HG02981 (cell line): ENCODE measurements at regions not wholly inside any gene's neighbourhood (a gene's known extent, or its start where the extent isn't known, plus 50 kb on each side); places are given as distances from the start of the nearest gene placed in this dataset.

ENCODE experiments used
- ATAC-seq: cut with Tn5 transposase; IDR thresholded peaks from one replicate; pipeline ENCODE4 v1.9.1; 2021; ENCODE audit warnings: mild to moderate bottlenecking, moderate library complexity; ENCODE audit not compliant: unreplicated experiment

DNA sequence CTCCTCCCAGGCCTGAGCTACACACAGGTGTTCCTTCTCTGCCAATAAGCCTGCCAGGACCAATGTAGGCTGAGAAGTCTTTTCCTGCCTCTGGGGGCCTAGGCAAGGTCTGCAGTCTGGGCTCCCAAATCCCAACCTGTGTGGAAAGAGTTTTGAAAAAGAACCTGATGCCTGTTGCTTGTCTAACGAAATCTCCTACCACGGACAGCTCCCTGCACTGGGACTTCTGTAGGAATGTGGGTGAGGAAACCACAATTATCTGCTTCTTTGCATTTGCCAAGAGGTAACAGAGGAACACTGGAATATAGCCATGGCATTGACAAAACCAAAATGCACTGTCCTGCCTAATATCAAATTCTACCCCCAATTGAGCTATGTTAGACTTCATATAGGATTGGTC lies 877.0 kb upstream of the TMEM132C start:
- no peak for ATAC-seq

GRCh38 chr12:127393465-127393864 lies 873.5 kb upstream of the TMEM132C start:
- ATAC-seq = no peak

DNA sequence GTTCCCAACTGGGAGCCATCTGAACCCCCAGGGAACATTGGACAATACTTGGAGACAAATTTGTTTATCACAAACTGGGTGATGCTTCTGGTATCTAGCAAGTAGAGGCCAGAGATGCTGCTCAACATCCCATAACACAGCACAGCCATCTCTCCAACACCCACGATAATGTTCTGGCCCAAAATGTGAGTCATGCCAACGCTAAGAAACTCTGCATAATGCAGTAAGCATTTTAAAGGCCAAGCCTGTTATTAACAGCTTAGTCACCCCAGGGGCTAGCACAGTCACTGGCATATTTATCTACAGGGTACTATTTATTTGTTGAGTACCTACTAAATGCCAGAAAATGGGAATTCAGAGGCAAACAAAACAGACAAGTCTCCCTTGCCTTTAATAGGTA lies 873.1 kb upstream of the TMEM132C start:
- ATAC-seq = no peak

DNA sequence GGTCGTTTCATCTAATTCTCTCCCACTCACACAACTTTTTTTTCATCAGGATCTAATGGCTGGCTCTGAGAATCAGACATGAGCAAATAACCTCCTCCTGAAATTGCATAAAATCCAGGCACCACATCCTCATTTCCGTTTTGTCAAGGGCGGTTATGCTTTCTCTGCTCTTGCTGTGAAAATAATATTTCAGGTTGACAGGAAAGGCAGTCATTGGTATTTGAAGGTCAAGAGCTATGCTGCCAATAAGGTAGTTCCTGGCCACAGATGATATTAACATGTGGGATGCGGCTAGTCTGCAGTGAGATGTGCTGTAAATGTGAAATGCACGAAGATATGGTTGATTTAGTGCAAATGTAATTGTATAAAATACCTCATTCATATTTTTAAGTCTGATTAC lies 870.2 kb upstream of the TMEM132C start:
- ATAC-seq = no peak

DNA sequence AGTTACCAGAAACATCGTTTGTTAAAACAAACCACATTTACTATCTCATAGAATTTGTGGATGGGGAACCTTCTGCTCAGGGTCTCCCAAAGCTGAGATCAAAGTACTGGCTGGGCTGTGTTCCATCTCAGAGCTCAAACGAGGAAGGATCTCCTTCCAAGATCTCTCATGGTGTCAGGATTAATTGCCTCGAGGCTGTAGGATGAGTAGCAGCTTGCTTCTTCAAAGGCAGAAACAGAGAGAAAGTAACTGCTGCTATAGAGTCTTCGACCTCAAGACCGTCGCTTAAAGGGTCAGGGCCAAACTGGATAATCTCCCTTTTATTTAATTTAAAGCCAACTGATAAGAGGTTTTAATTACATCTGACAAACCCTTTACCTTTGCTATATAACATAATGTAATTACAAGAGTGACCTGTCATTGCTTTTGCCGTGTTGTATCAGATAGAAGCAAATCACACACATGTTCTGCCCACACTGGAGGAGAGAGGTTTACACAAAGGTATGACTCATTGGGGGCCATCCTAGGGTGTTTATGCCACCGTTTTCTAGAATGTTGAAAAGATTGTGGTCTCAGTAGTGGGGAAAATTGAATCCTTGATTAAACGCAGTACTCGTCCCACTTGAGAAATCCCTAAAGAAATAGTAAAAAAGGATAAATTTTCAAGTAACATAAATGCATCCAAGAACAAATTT lies 868.8 kb upstream of the TMEM132C start:
- ATAC-seq = no peak

GRCh38 chr12:127399451-127399850 lies 867.5 kb upstream of the TMEM132C start:
- no peak for ATAC-seq

DNA sequence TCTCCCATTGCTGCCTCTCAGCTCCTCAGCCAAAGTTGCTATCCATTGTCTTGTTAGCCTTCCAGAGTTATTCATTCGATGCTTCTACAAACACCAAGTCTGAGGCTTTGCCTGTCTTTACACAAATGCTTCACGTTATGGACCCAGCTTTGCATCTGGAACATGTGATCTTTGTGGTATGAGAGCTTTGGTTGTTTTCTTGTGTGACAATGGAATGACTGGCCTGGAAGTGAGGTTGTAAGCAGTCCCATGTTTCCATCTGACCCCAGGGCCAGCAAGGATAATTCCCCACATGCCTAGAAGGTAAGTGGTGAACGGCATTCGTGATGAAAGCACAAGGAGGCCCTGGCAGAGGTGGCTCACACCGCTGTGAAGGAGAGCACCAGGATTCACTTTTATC lies 866.7 kb upstream of the TMEM132C start:
- no peak for ATAC-seq

- no peak for ATAC-seq
Observed at GRCh38 chr12:127401005-127401404, 866.0 kb upstream of the TMEM132C start.

GRCh38 chr12:127401536-127401935 lies 865.4 kb upstream of the TMEM132C start:
- ATAC-seq = no peak

DNA sequence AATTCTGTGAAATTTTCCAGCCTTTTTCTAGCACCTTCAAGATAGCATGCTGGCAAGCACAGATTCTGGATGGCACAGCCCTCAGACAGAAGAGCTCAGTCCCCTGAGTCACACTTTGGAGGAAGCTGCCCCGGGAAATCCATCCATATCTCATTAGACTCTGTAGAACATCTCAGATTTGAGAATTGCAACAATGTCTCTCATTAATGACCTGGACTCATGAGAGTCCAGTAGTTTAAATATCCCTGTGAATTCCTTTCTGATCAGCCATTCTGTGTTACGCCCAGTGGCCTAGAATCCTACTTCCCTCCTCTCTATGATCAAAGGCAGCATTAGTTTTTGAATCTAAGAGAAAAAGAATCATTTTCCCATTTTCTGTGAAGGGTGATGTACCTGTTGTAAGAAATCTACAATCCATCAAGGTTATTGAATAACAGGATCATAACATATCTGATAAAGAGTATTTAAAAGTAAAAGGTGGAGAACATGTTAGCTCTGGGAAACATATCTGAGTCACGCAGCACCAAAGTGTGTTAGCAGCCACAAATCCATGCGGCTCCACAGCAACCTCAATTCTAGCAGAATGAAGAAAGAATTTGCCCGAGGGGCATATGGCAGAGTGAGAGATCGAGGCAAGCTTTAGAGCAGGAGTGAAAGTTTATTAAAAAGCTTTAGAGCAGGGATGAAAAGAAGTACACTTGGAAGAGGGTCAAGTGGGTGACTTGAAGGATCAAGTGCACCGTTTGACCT lies 855.6 kb upstream of the TMEM132C start:
- no peak for ATAC-seq

DNA sequence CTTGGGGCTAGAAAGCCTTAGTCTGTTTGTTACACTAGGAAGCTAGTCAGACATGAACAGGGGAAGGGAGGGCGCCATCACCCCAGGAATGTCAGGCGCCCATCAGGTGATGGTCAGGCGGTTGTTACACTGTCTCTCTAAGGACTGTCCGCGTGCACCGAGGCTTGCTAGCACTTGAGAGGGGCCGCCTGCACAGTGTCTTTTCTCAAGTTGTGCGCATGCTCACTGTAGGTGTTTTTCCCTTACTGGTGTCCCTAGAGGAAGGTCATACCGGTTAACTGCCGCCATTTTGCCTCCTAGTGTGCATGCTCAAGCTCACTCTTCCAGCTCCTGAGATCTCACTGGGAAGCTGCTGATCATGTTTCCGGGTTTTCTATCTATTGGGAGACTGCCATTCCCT lies 855.0 kb upstream of the TMEM132C start:
- ATAC-seq = no peak

DNA sequence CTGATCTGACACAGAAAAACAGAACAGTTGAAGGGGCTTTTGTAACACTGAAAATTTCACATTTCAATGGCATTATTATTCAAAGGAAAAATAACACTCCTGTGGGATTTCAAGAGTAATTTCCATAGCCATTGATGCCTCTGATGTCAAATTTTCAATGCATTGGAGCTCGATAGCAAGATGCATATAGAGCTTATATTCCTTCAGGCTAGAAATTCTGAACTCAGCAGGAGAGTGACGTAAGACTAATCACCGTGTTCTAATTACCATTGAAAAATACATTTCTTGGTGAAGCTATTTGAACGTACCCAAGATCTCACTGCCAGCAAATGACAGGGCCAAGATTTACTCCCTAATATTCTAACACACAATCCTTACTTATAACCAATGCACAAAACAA lies 854.1 kb upstream of the TMEM132C start:
- ATAC-seq = no peak

DNA sequence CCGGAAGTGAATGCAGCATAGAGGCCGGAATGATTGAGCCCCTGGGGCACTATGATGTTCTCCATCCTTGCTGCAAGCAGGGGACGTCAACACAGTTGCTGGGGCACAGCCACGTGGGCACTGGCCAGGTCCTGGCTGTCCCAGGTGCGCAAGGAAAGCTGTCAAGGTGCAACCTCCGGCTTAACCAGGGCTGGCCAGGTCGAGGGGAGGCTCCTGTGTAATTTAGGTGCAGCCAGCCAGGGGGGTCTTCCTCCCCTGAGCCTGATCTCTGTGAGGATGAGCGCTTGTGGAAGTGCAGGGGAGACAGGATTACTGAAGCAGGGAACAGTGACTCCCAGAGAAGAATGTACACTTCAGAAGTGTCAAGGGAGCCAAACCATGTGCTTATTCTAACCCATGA lies 852.8 kb upstream of the TMEM132C start:
- ATAC-seq = no peak

DNA sequence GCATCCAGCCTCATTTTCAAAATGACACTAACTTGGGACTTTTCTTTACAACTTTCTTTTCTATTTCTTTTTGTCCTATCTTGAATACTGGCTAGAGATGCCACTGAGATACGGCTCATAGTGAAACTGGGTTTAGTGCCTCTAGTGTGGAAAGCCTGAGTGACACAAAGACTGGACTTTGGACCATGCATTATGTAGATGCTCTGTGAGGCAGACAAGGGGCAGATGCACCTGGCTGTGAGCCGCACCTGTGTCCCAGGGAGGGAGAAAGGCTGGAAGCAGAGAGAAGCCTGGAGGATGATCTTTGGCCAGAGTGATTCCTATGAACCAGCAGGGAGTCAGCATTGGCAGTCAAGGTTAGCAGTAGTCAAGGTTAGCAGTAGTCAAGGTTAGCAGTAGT lies 852.3 kb upstream of the TMEM132C start:
- ATAC-seq = no peak

GRCh38 chr12:127416796-127417195 lies 850.2 kb upstream of the TMEM132C start:
- no peak for ATAC-seq

- no peak for ATAC-seq
Observed at GRCh38 chr12:127419111-127419510, 847.9 kb upstream of the TMEM132C start.

GRCh38 chr12:127421614-127422013 lies 845.4 kb upstream of the TMEM132C start:
- no peak for ATAC-seq

GRCh38 chr12:127422935-127423566 lies 843.9 kb upstream of the TMEM132C start:
- no peak for ATAC-seq

DNA sequence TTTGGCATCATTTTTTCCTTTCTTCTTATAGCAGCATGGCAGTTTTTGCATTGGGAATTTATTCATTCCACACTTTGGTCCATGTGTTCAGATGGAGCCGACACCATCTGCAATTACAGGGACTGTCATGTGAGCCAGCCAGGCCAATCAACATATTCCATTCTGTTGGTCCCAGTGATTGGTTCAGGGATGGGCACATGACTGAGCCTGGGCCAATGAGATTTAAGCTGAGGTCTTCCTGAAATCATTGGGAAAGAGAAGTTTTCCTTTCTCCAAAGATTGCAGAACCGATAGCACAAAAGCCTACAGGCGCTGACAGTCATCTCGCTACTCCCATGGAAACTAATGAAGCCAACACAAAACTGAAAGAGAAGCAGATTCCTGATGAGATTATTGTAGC lies 841.5 kb upstream of the TMEM132C start:
- ATAC-seq = no peak

- ATAC-seq = no peak
Observed at GRCh38 chr12:127428420-127428819, 838.5 kb upstream of the TMEM132C start.

DNA sequence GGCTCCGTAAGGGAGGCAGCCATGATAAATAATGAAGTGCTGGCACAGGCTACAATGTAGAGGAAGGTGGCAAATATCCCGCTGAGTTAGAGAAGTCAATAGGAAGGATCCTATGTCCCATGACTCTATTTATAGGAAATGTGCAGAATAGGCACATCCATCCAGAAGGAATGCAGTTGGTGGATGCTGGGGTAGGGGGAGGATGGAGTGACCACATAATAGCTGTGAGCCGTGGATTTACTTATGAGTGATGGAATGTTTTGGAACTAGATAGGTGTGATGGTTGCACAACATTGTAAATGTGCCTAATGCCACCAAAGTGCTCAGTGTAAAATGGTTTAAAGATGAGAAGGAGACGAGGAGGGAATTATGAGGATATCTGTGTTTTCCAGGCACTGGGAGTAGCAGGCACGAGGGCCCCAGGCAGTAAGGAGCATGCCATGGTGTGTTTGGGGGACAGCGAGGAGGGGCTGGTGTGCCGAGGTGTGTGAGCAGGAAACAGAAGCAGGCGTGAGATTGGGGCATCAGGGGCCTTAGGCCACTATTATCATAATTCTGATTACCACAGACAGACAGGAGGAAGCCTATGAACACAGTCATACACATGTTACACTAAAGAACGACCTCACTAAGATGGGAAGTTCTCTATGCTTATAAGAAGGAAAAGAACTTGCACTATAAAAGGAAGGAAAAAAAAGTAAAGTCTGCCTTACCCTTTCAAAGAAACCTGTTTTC lies 837.3 kb upstream of the TMEM132C start:
- no peak for ATAC-seq
